GM21390 (cell line): ENCODE measurements at regions not wholly inside any gene's neighbourhood (a gene's known extent, or its start where the extent isn't known, plus 50 kb on each side); places are given as distances from the start of the nearest gene placed in this dataset.

Experiments
- ATAC-seq: cut with Tn5 transposase; IDR thresholded peaks from one replicate; pipeline ENCODE4 v1.9.1; 2021; ENCODE audit not compliant: unreplicated experiment

DNA sequence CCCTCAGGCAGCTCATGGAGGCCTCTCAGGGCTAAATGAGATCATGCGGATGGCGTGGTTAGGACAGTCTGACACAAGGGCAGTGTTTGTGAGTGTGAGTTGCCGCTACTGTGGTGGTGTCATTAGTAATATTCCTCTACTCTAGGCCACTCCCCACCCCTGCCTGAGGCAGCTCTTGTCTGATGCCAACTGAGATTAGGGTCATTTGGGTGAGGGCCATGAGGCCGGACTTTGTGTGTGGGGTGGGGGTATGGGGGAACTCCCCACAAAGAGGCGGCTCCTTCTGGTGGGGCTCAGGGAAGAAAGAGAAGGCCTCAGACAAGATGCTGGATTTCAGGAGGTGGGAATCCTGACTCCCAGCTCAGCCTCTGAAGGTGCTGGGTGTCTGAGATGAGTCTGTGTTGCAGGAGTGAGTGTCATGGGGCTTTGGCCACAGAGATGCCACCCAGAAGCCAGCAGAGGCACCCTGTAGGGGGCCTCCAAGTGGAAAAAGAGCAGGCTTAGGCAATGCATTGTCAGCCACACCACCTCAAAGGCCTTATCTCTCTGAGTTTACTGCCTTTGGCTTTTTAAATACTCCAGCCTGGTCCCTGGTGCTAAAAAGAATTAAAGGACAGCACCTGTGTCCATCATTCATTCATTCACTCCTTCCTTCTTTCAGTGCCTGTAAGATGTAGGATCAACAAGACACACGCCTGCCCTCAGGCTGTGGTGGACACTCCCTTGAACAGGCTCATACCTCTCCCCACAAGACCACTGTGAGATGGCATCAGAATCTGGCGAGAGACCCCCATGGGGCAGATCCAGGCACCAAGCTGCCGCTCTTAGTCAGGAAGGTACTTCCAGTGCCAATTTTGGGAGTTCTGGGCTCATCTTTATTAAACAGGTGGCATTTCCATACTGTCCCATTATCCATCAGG lies 175.2 kb downstream of the MRPL14 start:
- no peak for ATAC-seq

- no peak for ATAC-seq
Measured at GRCh38 chr6:43951063-43951755, 176.0 kb downstream of the MRPL14 start.

- no peak for ATAC-seq
Measured at GRCh38 chr6:43950731-43951062, 176.6 kb downstream of the MRPL14 start.

- no peak for ATAC-seq
Measured at GRCh38 chr6:43950051-43950605, 177.1 kb downstream of the MRPL14 start.

DNA sequence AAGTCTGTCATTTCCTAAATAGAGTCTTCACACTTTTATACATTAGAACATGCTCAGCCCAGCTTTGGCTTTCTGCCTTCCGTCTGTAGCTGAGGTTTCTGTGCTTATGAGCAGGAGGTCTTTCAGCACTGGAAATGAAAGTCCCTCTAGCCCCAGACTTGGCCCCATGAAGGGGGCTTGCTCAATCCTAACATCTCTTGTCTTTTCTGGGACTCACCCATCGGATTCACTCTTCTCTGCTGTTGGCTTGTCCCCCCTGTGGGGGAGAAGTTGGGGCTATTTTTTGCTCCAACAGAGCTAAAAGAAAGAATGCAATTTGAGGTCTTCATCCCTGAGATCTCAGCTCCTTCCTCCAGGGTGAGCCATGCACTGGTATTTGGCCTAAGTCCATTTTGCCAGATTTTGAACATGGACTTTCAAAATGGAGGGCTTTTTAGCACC lies 177.7 kb downstream of the MRPL14 start:
- ATAC-seq = no peak

- no peak for ATAC-seq
Measured at GRCh38 chr6:43948527-43949485, 178.4 kb downstream of the MRPL14 start.

- ATAC-seq = no peak
Measured at GRCh38 chr6:43947860-43948259, 177.8 kb downstream of the VEGFA start.

GRCh38 chr6:43946641-43947363 lies 176.8 kb downstream of the VEGFA start:
- no peak for ATAC-seq

- no peak for ATAC-seq
Measured at GRCh38 chr6:43945768-43946080, 175.7 kb downstream of the VEGFA start.

DNA sequence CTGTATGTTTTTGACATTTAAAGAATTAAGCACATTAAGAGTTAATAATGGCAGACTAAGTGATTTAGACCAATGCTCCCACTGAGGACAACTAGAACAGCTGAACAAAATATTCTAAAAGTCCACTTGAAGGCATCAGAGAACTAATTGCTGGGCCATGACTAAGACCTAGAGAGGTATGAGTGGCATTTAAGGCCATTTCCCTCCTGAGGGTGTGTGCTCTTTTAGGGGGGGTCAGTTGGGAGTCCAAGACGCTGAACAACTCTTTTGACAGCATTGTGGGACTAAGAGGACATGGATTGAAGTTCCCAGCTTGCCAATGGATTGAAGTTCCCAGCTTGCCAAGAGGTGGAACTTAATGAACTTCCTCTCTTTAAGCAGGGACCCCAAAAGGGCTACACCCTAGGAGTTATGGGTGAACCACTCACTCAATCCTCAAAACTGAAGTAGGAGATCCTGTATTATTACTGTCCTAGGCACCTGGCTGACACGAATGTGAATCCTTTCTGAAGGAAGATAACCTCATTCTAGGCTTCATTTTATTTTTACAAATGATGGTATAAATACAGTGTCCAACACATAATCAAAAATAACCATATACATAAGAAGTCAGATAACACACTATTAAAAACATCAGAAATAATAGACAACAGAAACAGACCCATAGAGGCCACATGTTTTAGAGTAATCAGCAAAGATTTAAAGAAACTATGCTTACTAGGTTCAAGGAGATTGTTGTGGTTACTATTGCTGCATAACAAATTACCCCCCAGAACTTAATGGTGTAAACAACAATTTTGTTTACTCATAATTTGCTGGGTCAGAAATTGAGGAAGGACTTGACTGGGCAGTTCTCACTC lies 175.1 kb downstream of the VEGFA start:
- ATAC-seq = no peak

DNA sequence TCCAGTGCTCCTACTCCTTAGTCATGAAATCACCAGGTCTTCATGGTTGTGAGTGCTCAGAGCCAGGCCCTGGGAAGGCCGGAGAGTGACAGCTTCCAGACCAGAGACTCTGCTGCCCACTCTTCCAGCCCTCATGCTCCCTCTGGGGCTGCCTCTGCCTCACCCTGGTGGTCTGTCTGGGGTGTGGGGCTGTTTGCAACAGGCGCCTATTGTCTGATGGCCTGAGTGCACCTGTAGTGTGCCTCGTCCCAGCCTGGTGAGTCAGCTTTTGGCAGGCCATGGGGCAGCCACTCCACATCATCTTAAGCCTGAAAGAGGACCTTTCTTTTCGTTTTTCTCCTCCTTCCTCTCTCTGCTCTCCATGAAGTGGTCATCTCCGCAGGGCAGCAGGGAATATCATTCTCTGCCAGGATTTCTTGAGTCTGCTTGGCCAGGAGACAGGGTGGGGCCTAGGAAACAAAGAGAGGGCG lies 173.8 kb downstream of the VEGFA start:
- no peak for ATAC-seq

DNA sequence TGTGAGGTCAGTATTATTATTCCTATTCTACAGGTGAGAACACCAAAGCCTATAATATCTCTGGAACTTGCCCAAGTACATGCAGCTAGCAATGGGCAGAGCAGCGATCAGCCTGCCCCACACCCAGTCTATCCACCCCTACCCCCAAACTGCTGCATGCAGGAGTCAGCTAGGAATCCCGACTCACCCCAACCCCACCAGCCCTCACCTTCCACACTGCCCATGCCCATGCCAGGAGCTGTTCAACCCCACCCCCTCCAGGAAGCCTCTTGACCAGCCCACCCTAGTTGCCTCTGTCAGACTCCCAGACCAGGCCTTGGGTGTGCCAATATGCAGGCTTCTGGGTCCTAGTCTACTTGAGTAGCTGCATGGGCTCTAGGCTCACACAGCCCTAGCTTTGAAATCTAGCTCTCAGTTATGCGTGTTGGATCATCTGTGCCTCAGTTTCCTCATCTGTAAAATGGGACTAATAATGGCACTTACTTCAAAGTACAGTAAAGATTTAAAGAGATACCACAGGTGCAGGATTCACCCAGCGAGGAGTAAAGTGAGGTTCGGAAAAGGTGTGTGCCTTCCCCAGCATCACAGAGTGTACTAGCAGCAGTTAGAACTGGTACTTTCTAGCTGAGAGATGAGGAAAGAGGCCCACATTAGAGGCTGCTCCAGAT lies 173.2 kb downstream of the VEGFA start:
- no peak for ATAC-seq

GRCh38 chr6:43942616-43943015 lies 172.6 kb downstream of the VEGFA start:
- no peak for ATAC-seq

GRCh38 chr6:43942011-43942442 lies 172.0 kb downstream of the VEGFA start:
- no peak for ATAC-seq

DNA sequence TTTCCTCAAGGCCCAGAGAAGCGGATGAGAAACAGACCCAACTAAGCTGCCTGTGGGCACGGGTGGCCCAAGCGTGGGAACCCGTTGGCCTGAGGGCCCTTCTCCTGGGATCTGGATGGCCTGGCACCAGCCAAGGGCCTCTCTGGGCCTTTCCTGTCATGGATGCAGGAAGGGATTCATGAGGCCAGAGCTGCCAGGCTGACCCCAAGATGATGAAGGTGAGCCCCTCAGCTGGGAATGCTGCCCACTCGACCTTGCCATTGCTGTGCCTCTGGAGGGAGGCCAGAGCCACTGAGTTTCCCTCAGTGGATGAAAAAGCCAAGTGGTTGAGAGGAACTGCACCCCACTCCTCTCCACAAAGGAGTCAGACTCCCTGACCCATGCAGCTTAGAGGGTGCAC lies 171.2 kb downstream of the VEGFA start:
- ATAC-seq = no peak

GRCh38 chr6:43940393-43941087 lies 170.5 kb downstream of the VEGFA start:
- ATAC-seq = no peak

- ATAC-seq = no peak
Measured at GRCh38 chr6:43940071-43940392, 170.0 kb downstream of the VEGFA start.
